Brain pericyte (primary cell): ENCODE measurements at regions not wholly inside any gene's neighbourhood (a gene's known extent, or its start where the extent isn't known, plus 50 kb on each side); places are given as distances from the start of the nearest gene placed in this dataset.

ENCODE experiments used
- DNase-seq: peaks from one replicate; pipeline ENCODE4 v3.0.0-alpha.2; 2012; ENCODE audit warnings: low read depth, low spot score

DNA sequence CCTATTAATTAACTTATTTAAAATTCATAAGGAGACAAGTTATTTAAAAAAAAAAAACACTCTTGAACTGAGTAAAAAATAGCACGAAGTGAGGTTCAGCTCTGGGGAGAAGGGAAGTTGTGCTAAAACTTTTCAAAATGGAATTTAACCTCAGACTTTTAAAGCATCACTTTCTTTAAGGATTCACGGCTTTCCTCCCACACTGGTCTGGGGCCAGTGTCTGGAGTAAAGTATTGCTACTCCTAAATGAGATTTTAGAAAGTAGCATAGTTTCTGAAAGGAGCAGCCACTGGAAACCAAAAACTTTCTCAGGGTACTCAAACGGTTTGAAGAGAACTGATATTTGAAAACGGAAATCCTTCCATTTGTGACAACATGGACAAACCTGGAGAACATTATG lies 97.7 kb upstream of the CYP1B1 start:
- DNase-seq: no peak

DNA sequence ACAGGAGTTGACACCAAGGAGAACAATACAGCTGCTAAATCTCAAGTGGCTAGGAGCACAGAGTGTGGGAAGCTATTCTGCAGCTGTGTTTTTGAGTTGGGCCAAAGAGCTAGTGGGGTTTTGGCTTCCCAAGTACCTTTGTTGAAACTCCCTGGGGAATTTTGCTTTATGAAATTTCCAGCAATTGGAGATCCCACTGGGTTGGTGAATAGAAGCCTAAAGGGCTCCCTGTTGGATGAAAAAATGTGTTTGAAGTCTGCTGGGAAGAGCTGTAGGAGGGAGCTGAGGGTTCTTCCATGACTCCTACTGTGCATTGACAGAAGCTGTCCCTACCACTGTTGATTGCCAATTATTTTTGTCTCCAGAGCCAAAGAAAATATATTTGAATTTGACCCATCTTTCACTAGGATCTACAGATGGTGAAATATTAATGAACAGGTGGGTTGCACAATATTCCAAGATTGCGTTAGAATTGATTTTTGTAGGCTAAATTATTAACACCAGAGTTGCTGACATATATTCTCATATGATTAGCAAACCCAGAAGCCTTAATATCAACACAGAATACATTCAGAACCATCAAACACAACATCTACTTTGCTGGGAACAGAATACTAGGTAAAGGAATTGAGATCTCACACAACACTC lies 95.4 kb upstream of the CYP1B1 start:
- no peak for DNase-seq

DNA sequence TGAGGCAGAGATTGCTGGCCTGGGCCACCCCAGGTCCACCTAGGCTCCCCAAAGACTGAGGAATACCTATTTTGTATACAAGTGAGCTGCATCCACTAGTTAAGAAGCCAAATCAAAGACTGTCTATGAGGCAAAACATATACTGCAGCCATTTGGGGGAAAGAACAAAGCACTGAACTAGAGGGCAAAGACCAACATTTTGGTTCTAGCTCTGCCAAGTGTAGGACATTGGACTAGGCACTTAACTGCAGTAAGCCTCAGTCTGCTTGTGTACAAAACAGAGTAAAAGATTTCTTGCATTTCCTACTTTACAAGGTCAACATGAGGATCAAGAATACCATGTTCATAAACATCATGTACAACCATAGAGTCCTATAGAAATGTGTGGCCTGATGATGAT lies 94.8 kb upstream of the CYP1B1 start:
- DNase-seq: no peak

DNA sequence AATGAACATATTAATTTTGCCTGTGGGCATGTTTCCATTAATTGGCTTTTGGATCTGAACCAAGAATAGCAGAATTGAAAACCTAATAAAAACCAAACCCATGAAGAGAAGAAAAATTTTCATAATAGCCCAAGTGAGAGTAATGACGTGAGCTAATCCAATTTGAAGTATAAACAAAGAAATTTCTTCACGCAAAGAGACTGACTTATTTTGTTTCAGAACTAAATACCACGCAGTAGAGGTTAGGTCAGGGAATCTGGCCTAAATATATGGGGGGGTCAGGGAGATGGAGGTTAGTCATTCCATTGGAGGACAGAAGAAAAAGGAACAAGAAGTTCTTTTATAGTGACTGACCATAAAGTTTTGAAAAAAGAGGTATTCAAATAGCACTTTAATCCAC lies 94.1 kb upstream of the CYP1B1 start:
- no peak for DNase-seq

DNA sequence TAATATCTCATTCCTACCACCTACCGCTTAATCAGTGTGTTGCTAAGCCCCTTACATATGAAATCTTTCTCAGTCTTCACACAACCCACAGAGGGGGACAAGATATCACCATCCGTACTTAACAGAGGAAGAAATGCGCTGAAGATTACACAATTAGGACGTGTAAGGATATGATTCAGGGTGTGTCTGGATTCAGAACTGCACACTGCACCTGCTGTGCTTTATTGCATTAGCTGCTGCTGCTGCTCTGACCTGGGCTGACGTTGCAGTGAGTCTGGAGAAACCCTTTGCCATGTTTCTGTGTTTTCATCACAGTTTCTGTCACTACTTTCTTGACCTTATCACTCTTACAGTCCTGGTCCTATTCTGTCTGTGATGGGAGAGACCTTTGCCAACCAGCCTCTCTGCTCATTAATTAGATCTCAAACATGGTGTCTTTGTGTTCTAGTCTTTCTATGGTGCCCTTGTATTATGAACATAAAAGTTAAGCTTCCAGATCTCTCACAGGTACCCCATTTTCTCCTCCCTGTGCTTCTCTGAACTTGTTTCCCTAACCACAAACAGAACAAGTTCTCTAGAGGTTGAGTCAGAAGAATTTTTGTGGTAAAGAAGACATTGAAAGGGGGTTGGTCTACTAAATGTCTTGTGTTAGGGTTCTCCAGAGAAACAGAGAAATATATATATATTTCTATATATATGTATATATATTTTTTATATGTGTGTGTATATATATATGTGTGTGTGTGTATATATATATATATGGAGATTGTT lies 92.9 kb upstream of the CYP1B1 start:
- DNase-seq: no peak

DNA sequence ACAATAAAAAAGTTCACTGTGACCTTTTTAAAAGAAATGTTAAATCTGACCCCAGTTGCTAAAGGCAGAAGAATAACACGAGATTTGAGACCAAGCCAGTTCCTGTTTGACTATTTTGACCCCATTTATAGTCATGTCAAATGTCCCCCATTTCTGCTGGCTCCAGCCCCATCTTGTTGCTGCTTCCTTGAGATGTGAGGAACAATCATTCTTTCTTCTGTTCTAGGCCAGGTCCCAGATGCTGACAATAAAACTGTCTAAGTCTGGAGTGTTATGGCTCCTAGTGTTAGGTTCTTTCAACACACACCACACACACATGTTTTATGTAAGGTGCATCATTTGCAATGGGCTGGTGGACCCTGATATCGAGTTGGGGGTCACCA lies 92.0 kb upstream of the CYP1B1 start:
- no peak for DNase-seq

DNA sequence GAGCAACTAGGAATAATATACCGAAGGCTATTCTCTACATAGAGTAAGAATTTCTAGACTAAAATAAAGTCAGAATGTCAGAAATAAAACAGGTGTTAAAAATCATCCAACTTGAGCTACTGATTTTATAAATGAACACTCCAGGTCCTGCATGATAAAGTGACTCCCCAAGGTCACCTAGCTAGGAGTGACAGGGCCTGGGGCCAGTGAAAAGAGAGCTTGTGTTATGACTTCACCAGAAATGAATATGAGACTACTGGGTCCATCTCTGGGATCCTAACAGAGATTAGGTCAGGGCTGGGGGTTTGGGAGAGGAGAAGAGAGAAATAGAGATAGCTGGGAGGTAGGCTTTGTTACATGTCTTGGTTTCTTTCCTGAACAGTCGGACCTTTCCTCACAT lies 89.7 kb upstream of the CYP1B1 start:
- DNase-seq: no peak

DNA sequence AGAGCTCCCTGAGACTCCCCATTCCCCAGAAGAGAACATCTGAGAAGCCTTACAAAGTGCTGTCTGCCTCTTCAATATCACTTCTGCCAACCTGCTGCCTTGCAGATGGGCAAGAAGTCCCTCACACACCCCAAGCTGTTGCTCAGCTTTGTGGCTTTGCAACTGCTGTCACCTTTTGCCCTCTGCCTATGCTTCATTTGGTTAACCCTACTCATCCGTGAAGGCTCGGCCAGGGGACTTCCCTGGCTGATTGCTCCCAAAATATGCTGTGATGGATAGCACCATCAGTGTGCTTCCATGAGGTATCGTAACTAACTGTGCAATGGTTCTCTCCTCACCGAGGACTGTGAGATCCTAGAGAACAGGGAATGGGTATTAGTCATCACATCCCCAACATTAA lies 88.9 kb upstream of the CYP1B1 start:
- DNase-seq: no peak

DNA sequence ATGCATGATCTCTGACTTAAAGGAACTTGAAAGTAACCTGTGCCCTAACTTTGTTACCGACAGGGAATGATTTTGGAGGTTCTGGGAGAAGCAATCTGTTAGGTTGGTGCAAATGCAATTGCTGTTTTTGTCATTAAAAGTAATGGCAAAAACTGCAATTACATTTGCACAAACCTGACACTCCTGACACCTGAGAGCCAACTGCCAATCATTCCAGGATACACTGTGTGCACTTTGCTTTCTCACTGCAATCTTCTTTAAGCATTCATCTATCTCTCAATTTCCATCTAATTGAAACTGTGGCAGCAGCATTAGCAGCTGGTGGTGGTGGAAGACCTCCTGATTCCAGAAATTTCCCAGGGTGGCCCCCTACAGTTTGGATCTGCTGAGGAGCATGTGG lies 87.6 kb upstream of the CYP1B1 start:
- no peak for DNase-seq

DNA sequence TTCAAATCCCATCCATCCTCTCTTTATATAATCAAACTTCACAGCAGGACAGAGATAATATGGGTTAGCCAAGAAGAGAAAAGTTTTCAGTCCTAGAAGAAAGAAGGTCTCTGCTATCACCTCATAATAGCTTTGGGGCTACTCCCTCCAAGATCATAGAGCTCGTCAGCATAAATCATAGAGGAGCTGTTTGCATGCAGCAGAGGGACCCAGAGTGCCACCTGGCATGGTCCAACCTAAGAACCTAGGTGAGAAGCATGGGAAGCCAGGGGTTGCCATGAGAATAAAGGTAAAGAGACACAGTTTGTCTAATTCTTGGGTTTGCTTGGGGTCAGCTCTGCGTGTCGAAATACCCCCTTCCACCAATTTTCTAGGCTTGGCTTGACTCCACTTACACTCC lies 87.1 kb upstream of the CYP1B1 start:
- DNase-seq: no peak

DNA sequence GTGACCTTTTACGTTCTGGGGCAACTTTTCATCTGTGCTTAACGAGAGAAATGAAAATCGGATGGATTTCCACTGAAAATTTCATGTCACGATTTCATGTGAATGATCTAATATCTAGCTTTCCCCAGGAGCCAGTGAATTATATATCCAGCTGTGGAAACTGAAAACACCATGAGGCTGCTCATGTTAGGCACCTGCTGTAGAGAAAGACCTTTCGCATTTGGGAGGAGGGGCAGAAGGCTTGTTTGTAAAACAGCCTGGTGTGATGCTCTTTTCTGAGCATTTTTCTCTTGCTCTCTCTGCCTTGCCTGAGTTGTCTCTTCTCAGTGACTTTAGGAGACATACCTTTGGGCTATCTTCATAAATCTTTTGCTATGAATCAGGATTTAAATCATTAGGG lies 84.6 kb upstream of the CYP1B1 start:
- no peak for DNase-seq

DNA sequence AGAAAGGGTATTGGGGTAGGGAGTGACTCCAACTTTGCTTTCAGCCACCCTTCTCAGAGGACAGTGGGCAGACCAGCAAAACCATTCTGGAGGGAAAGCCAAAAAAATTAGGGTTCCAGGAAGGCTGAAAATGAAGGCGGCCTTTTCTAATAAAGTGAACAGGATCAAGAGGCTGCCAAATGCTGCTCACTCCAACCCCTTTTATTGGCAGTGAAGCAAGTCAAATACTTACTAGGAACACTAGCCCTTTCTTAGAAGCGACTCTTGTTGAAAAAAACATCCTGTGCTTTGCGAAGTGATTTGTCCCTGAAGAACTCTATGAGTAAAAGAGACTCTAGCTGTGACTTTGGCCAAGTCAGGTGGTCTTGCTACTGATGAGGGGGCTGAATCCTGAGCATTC lies 83.6 kb upstream of the CYP1B1 start:
- DNase-seq: no peak

DNA sequence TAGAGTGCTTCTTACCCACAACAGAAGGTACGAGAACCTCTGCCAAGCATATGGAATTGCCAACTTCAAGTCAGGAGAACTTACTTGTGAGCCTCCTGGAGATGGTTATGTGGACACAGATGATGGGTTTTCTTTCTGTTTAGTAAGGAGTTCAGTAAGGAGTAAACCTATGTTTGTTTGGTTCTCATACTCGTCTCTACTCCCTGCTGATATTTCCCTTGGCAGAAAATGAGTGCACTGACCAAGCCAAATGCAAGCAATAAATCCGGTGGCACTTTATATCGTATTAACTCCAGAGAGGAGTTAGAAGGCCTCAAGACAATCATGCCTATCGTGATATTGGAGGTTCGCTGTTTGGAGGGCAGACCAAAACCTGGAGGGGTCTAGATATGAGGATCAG lies 83.2 kb upstream of the CYP1B1 start:
- DNase-seq: no peak

DNA sequence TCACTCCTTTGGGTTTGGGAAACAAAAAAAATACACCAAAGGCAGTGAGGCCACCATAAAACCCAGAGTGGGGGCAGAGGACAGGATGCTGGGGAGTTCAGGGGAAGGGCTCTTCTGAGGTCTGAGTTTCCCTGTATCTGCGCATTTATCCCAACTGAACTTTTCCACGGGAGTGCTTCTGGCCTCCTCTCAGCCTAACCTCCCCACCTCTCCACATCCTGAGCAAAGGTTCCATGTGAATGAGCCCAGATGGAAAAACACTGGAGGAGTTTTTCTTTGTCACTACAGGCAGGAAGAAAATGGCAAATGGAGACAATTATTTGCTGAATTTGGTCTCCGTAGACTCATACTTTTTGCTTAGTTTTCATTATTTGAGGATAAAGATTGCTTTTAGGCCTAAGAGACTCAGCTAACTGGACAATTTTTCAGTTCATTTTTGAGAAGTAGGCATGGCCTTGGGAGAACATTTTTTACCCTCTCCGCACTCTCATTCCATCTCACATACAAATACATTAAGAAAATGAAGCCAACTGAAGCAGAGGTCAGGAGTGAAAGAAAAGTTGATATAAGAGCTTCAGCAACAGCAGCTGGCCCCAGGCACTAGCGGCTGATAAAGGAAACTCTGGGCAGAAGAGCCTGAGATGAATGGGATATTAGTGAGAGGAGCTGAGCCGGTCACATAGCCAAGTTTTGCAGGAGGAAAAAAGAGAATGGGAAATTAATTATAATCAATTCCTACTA lies 82.6 kb upstream of the CYP1B1 start:
- DNase-seq: no peak

DNA sequence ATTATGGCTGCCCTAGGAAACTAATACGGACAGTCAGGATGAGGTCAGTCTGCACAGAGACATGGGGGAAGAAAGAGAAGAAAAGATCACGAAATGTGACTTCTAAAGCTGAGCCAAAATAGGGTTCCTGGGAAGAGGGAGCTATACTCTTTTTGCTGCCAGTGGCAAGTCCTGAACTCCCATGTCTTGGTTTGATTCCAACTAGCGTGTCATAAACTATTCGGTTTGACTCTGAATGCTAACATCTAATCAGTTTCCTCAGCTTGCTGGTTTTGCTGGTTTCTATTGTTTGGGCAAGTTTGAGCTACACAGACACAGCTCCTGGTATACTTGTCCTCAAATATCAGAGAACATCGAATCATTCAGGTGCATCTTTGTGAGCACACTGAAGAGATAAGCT lies 80.5 kb upstream of the CYP1B1 start:
- DNase-seq: no peak

DNA sequence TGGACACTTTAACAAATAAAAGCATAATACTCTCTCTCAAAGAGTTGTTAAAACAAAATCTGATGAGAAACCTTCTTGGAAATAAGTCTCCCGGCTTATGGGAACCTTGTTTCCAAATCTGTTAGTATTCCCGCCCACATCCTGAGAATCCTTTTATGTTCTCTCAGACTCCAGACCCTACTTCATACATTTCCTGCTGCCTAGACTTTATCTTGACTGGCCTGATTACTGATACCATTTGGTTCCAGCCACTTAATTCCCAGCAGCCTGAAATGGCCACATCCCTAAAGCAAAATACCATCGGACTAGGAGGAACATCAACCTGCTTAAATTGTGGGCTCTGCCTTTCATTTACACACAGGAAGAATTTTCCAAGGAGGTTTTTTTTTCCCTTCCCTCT lies 79.1 kb upstream of the CYP1B1 start:
- DNase-seq: no peak

DNA sequence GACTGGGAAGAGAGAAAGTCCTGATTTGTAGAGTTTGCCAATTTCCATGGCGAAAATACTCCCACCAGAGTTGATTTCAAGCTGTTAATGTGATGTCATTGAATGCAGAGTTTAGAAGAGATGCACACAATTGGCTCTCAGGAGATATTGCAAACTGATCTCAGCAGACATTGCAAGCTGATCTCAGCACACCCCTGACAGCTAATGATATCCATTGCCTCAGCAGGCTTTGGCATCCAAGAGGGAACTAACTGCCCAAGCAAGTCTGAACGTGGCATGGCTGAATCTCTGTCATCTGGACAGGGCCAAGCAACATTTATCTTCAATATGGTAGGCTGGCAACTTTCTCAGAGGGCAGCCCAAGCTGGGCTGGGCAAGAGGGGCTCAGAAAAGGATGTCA lies 78.4 kb upstream of the CYP1B1 start:
- no peak for DNase-seq

DNA sequence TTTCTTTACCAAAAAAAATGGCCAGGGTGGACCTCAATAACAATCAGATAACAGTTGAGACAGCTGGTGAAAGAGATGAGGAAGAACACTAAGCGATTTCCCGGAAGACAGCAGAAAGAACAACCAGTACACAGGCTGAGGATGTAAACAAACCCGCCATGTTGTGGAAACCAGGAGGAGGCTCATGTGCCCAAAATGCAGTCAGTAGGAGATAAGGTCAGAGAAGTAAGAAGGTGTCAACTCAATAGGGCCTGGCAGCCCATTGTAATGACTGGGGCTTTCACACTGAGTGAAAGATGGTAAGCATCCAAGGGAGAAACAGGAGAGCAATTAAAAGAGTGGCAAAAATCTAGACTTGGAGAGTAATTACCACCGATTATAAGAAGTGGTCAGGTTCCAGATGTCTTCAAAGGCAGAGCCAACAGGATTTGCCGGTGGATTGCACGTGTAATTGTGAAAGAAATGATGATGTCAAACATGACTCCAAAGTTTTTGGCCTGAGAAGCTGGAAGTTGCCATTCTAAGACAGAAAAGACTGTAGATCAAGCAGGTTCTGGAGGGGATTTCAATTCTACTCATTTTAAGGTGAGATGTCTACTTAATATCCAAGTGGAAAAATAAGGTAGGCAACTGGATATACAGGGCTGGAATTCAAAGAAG lies 77.7 kb upstream of the CYP1B1 start:
- no peak for DNase-seq

DNA sequence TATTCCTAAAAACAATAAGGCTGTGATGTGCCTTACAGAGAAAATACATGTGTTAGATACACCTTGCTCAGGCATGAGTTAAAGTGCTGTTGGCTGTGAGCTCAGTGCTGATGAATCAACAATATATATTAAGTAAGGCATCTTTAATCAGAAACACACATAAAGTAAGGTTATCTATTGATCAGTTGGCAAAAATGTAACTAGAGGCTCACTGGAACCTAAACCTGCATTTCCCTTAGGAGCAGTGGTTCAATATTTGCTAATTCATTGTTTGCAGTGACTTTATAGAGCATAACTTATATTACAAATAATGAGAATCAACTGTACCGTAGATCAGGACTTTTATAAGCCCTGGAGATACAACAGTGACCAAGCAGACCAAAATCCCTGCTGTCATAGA lies 77.0 kb upstream of the CYP1B1 start:
- DNase-seq: no peak

DNA sequence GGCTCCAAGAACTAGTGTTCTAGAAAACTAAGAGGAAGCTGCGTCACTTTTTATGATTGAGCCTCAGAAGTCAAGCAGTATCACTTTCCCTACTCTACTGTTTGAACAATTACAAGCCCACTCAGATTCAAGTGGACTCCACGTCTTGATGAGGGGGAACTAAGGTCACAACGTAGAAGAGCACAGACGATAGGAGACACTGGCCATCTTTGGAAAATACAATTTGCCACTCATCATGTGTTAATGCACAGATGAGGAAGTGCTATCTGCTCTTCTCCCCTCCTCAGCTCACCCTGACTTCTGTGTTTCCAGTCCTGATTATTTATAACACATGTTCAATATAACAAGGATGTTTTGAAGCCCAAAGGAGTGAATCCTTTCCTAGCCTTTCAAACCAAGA lies 76.1 kb upstream of the CYP1B1 start:
- no peak for DNase-seq

DNA sequence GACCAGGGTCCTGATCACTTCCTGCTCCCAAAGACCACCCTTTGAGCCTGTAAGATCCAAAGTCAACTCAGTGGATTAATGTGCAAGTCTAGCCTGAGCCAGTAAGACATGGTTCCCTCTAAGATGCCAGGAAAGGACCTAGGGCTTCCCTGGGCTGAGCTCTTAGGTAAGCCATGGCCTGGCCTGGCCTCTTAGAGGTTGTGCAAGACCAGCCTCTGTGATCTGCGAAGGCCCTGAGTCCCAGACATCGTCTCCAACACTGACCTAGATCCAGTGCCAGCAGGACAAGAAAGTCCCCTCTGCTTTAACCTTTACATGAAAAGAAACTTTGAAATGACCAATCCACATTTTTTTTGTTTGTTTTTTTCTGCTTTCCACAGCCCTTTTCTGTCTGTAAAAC lies 73.6 kb upstream of the CYP1B1 start:
- no peak for DNase-seq

DNA sequence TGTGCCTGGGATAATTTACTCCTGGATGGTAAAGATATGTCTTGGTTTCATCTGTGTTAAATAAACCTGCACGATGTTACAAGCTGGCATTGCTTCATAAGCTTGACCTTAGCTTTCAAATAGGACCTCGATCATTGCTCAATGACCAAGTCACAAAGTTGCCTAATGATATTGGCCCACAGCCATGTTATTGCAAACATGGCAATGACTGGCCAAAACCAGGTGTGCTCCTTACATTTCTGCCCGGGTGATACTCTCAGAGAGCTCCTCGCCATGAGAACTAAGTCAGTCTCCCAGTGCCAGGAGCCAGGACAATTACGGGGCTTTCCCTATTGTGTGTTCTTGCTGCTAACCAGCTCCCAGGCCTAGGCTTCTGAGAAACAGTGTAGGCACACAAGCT lies 72.5 kb upstream of the CYP1B1 start:
- no peak for DNase-seq
